ENCODE measurements at regions not wholly inside any gene's neighbourhood (a gene's known extent, or its start where the extent isn't known, plus 50 kb on each side); places are given as distances from the start of the nearest gene placed in this dataset.

GRCh38 chr15:70214941-70215635, 117.4 kb upstream of the TLE3 start:
- DNase-seq, result no peak

DNA sequence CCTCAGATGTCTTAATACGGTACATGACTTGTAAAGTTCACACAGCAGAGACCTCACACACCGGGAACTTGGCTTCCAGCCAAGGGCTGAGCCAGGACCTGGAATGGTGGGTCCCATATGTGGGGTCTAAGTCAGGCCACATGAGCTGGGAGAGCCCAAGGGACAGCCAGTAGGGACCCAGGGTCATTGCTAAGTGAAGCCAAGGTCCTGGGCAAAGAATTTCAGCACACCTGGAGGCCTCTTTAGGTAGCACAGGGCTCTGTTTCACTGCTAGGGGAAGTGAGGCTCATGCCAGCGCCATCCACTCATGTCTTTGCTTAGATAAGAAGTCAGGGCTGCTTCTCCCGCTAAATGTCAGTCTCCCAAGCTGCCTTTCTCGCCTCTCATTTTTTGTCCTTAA, 116.6 kb upstream of the TLE3 start:
- DNase-seq, result no peak

DNA sequence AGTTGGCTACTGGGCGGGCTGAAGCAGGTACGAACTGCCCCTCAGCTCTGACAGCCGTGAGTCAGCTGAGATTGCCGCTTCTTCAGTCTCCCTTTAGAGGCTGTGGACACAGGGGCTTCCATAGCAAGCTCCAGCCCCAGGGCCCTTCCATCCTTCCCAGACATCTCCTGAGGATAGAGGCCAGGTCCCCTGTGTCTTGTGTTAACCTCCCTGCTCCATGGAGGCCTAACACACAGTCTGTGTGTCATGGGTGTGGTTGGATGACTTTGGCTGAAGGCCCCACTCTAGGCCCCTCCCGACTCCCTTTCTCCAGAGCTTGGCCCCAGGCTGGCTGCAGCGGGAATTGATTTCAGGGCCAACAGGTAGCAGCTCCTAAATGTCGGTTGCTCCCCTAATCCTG, 116.1 kb upstream of the TLE3 start:
- DNase-seq, result no peak

- DNase-seq, result no peak
Observed at GRCh38 chr15:70212963-70213315, 115.2 kb upstream of the TLE3 start.

DNA sequence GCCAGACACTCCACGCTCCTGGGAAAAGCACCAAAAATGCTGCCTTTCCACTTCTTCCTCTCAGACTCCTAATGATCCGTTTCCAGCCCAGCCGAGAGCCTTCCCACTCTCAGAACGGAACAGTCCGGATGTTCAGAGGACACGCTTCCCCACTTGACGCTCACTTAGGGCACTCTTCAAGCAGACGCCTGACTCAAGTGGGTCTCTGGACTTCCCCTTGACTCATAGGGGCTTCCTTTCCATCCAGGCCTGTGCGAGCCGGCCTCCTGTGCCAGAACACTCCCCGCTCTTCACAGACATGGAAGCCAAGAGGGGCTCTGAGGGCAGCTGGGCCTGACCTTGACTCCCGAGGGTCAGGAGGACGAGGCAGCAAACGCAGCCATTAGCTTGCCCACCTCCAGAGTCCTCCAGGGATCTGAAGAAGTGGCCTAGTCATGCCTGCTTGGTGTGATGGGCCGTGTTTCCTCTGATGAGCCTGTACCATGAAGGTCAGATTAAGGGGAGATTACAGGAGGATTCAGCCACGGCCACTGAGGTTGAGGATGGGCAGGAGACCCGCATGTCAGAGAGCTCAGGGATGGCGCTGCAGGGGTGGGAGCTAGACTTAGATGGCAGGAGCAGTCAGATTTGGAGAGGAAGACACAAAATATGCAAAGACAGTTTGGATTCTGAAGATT, 114.7 kb upstream of the TLE3 start:
- no peak for DNase-seq

GRCh38 chr15:70210528-70210927, 112.8 kb upstream of the TLE3 start:
- DNase-seq, result no peak

DNA sequence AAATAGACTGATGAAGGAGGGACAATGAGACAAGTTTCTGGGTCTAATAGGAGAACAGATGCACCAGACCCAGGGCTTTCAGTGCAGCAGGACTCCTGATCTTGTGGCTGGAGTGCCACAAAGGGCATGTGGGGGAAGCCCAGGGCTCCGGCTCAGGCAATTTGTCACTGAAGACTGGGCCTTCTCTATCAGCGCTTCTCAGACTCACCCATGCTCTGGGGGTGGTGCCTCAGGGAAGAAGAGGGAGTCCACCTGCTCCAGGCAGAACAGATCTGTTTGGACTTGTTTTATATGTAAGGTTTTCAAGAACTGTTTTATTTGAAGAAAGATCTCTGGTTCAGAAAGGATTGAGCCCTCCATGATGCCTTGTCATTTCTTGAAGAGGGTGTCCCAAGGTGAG, 112.4 kb upstream of the TLE3 start:
- no peak for DNase-seq

- DNase-seq, result no peak
Observed at GRCh38 chr15:70209499-70209898, 111.8 kb upstream of the TLE3 start.

- no peak for DNase-seq
Observed at GRCh38 chr15:70208332-70208731, 110.6 kb upstream of the TLE3 start.

- no peak for DNase-seq
Observed at GRCh38 chr15:70206668-70207067, 109.0 kb upstream of the TLE3 start.

- DNase-seq, result no peak
Observed at GRCh38 chr15:70204652-70205051, 106.9 kb upstream of the TLE3 start.

- no peak for DNase-seq
Observed at GRCh38 chr15:70203981-70204560, 106.4 kb upstream of the TLE3 start.

DNA sequence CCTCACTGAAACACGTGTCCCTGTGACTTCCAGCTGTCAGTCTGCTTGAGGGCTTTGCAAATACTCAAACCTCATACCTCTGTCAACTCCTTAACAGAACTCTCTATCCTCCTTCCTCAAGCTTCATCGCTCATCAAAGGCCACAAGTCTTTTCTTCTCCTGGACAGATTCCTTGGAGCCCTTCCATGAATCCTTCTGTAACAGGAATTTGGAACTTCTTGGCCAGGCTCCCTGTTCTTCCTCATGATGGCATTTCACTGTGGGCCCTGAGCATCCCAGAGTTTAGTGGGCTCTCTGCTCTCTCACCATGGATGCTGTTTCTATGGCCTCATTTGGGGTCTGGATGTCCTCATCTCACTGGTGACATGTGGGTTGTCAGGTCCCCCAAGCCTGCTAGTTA, 105.0 kb upstream of the TLE3 start:
- no peak for DNase-seq

DNA sequence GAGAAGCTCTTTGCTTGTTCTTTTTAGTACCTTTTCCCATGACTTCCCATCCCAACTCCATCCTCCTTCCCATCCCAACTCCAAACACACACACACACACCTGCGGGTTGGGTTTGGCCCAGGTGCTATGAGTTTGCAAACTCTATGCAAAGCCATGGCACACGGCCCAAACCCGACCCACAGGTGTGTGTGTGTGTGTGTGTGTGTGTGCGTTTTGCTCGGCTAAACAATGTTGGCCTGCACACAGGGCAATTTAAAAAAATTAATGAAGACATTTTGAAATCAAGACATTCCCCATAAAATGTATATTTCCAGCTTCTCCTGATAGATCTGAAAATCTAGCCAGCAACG, 103.7 kb upstream of the TLE3 start:
- no peak for DNase-seq

GRCh38 chr15:70200511-70201424, 103.1 kb upstream of the TLE3 start:
- DNase-seq, result no peak

- no peak for DNase-seq
Observed at GRCh38 chr15:70199540-70200410, 102.1 kb upstream of the TLE3 start.

GRCh38 chr15:70199124-70199482, 101.4 kb upstream of the TLE3 start:
- DNase-seq, result no peak

- no peak for DNase-seq
Observed at GRCh38 chr15:70198441-70199123, 100.9 kb upstream of the TLE3 start.

DNA sequence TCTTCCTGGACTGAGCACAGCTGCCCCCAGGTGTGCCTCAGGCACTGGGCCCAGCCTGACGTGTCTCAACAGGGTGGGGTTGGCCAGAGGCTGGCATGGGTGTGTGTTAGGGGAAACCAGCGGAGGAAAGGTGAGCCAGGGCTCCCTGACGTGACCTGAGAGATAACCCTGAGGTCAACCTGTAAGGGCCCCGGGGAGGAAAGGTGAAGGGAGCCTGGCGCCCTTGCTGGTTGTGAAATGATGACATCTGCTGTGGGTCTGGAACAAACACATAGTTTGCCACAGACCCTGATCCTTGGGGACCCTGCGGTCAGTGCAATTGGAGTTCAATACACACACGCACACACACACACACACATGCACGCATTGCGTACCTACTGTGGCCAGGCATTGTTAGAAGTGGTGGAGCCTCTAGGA, 100.2 kb upstream of the TLE3 start:
- DNase-seq, result no peak

- DNase-seq, result no peak
Observed at GRCh38 chr15:70197318-70197944, 99.7 kb upstream of the TLE3 start.

Data from stimulated activated CD4-positive, alpha-beta T cell treated with anti-CD3 and anti-CD28 coated beads, Interleukin-1b, Interleukin-23, amount 100 ng/mL, for 48 hours (primary cell).